CD4-positive, alpha-beta T cell treated with Interleukin-1 beta for 1 hour (primary cell): ENCODE measurements at regions not wholly inside any gene's neighbourhood (a gene's known extent, or its start where the extent isn't known, plus 50 kb on each side); places are given as distances from the start of the nearest gene placed in this dataset.
A peak's percentile ranks its signal among the peaks of the same experiment; 100 is the strongest.
"Not testable (repeated sequence)": the region's sequence is repeated elsewhere in the genome, so short reads cannot be mapped to it uniquely, and the experiment has no call there.

Experiments used
- DNase-seq, 2 donors: peaks; one replicate each; pipeline ENCODE4 v3.0.0-alpha.2; 2020 to 2022

DNA sequence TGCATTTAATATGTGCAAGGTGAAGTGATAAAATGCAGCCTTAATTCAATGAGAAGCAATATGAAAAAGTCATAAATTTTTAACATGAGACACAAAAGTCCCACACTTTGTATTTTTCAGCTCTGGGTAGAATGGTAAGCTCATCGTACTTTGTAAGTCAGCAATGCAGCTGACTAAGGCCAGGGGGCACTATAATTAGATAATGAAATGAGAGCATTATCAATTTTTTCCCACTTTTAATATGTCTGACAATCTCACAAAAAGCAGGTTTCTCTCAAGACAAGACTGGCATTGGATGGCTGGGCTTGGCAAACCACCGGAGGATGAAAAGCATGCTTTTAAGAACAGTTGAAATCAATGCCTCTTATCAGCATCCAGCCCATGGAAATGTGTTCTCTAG is 162.8 kb downstream of the FAM174A start:
- DNase-seq, result no peak

- peak in 1 of 2 donors; percentile 12 for DNase-seq
These were observed 171.6 kb downstream of the FAM174A start for GRCh38 chr5:100706776-100707175.

- DNase-seq, result no peak
These were observed 173.5 kb downstream of the FAM174A start for GRCh38 chr5:100708645-100709171.

GRCh38 chr5:100709771-100710170 is 174.6 kb downstream of the FAM174A start:
- no peak for DNase-seq

- not testable (repeated sequence) for DNase-seq
These were observed 179.6 kb downstream of the FAM174A start for GRCh38 chr5:100714780-100715179.

- no peak for DNase-seq
These were observed 180.4 kb downstream of the ST8SIA4 start for GRCh38 chr5:100722657-100723056.

DNA sequence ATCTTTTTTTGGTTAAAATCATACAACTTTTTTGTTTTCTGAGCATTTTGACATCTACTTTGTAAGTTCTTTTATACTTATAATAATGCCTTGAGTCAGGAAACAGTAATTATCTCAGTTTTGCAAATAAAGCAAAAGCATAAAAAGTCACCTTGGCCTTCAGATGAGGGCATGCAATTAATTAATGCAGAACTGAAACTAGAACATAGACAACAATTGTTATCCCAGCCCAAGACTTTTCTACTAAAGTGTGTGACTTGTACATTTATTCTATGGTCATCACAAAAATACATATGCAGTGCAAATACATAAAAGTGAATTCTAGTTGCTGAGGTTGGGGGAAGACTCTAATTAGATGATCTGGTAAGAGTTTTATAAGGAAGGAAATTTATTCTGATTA is 179.9 kb downstream of the ST8SIA4 start:
- DNase-seq, result no peak

- no peak for DNase-seq
These were observed 177.0 kb downstream of the ST8SIA4 start for GRCh38 chr5:100726116-100726515.

GRCh38 chr5:100731768-100732167 is 171.3 kb downstream of the ST8SIA4 start:
- DNase-seq, result peak; percentile 4 to 56

GRCh38 chr5:100746730-100747129 is 156.4 kb downstream of the ST8SIA4 start:
- DNase-seq, result peak in 1 of 2 donors; percentile 3

GRCh38 chr5:100749771-100750284 is 153.3 kb downstream of the ST8SIA4 start:
- no peak for DNase-seq

- DNase-seq, result no peak
These were observed 147.6 kb downstream of the ST8SIA4 start for GRCh38 chr5:100755435-100755834.
